Nucleus accumbens (tissue), 56 donors: ENCODE measurements at regions not wholly inside any gene's neighbourhood (a gene's known extent, or its start where the extent isn't known, plus 50 kb on each side); places are given as distances from the start of the nearest gene placed in this dataset.
A peak's percentile ranks its signal among the peaks of the same experiment; 100 is the strongest.
"Not testable (repeated sequence)": the region's sequence is repeated elsewhere in the genome, so short reads cannot be mapped to it uniquely, and the experiment has no call there.

Experiments used
- DNase-seq, 56 donors: peaks; one replicate each; lab custom pipeline; 2025; lab: John Stamatoyannopoulos, UW

DNA sequence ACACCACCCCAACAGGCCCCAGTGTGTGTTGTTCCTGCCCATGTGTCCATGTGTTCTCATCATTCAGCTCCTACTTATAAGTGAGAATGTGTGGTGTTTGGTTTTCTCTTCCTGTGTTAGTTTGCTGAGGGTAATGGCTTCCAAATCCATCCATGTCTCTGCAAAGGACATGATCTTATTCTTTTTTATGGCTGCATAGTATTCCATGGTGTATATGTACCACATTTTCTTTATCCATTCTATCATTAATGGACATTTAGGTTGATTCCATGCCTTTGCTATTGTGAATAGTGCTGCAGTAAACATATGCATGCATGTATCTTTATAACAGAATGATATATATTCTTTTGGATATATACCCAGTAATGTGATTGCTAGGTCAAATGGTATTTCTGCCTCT lies 222.9 kb upstream of the ELL2 start:
- DNase-seq = not testable (repeated sequence)

DNA sequence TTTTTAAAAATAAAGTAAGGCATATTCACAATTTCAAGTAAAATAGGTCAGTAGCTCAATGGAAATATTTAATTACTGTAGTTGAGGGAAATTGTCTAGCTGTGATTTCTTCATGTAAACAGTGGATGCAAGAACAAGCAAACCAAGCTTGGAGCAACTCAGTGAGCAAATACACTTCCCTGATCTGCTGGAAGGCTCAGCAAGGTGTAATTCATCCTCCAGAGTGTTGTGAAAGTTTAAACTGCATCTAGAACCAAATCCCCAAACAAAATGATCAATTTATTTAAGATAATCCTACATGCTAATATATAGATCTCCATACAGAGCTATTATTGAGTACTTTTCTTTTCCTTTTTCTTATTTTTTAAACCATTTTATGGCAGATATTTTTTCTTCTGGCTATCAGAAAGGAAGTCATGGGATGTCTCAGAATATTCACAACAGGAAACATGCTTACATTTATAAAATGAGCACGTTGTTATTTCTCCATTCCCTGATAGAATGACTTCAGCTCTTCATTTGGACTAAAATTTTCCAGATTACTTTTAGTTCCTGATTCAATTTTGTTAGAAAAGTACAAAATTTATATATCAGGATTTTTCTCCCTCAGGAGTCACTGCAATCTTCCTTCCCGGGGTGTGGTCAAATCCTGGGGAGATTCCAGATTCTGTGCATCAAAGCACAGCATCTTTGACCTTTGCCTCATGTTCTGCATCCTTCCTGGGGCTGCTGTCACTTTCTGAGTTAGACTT lies 219.2 kb upstream of the ELL2 start:
- DNase-seq = no peak

DNA sequence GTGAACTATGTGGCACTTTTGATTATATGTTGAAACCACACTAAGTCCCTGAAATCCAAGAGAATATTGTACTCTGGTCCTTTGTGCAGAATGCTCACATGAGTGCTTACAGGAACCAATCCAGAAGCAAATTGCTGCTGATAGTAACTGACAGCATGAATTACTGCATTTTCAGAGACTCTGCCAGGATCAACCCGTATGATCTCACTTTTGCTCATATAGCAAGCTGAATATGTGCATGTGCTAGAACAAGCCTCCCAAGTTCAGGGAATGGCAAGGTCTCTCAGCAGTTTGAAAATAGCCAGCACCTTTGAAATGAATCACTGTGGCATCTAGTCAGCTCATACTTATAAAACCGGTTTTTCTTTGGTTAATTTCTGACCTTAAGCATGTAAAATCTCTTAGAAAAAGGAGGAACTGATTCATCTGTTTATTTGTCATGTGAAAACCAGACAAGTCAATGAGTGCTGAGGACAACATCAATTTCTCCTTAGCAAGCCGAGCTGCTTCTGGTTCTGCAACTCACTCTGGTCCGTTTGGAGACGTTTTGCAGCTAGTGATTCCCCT lies 215.7 kb upstream of the ELL2 start:
- no peak for DNase-seq

DNA sequence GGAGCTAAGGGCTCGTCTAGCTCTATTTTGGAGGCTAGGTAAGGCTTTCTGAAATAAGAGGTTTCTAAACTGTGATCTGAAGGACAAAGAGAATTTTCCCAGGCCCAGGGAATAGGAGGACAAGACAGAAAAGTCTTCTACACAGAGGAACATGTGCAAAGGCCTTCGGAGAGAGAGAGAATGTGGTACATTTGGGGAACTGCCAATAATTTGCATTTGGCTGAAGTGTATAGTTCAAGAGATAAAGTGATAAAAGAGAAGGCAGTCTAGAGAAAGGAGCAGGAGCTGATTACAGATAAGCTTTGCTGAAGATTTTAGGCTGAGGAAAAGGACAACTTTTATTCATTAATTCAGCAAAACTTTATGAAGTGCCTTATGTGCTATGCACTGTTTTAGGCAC lies 214.4 kb upstream of the ELL2 start:
- DNase-seq = no peak

DNA sequence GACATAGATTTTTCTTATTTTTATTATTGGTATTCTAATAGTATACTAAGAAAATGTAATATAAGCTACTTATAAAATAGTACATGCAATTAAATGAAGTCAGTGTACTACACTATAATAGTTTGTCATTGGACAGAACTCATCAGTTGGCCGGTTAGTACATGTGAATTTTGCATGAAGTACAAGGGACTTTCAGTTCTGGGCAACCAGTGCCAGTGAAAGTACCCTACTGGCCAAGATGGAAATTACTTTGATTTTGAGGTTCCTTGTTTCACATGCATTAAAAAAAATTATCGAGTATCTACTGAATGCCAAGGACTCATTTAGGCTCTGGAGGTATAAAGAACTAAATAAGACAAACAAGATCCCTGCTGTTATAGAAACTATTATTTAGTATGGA lies 213.4 kb upstream of the ELL2 start:
- no peak for DNase-seq

DNA sequence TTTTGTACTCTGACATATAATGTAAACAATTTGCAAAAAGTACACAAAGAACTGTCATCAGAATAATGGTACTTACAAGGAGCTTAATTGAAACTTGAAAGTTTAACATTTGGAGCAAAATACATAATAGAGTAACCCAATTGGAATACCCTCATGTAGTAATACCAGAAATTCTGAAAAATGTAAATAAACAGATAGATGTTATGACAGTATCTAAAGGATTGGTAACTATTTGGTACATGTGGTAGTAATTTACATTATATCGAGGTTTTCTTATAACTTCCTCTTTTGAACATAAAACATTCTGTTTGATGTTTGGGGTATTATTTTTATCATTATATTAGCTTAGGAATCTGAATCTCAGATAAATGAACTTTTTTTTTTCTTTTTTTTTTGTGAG lies 211.7 kb upstream of the ELL2 start:
- DNase-seq = no peak

DNA sequence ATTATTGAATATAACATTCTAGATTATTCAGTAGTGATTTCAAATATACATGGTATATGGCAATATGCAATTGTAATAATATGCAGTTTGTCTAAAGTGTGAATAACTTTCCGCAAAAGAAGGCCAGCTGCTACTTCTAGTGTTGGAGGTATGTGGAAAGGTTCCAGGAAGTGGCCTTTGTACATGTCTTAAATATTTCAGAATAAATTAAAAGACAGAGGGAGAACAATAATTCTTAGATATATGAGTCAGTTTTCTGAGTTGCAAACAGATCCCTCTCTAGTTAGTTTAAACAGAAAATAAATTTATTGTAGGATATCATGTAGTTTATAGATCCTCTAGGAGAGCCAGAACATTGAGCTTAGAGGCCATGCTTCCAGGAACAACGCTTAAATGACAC lies 210.8 kb upstream of the ELL2 start:
- no peak for DNase-seq

DNA sequence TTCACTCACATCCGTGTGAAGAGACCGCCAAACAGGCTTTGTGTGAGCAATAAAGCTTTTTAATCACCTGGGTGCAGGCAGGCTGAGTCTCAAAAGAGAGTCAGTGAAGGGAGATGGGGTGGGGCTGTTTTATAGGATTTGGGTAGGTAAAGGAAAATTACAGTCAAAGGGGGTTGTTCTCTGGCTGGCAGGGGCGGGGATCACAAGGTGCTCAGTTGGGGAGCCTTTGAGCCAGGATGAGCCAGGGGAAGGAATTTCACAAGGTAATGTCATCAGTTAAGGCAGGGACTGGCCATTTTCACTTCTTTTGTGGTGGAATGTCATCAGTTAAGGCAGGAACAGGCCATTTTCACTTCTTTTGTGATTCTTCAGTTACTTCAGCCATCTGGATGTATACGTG lies 210.3 kb upstream of the ELL2 start:
- DNase-seq = not testable (repeated sequence)

DNA sequence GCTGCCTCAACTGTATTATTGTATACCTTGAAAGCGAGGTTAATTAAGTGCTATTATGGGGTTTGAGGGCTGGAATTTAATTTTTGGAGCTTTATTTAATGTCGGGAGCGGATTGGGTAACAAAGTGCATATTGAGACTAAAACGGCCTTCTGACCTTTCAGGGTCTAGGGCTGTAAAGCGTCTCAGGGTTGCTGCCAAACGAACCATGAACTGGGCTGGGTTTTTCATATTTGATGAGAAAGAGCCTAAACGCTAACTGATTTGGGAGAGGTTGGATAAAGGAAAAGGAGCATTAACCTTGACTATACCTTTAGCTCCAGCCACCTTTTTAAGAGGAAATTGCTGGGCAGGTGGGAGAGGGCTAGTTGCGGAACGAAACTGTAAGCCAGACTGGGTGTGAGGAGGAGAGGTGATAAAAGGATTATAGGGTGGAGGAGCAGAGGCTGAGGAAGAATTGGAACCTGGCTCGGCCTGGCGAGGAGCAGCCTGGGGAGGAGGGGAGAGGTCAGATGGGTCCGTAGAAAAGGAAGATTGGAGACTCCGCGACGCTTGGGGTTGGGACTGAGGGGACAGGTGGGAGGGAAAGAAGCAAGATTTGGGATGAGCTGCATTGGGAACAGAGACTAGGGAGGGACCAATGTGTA lies 209.0 kb upstream of the ELL2 start:
- not testable (repeated sequence) for DNase-seq

DNA sequence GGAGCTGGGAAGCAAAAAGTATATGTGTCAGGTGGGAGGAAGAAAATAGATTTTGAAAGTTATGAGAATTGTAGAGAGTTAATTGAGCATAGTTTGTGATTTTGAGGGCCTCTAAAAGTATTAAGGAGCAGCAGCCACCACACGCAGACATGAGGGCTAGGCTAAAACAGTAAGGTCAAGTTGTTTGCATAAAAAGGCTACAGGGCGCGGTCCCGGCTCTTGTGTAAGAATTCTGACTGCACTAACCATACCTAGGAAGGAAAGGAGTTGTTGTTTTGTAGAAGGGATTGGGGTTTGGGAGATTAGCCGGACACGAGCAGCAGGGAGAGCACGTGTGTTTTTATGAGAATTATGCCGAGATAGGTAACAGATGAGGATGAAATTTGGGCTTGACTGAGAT lies 207.2 kb upstream of the ELL2 start:
- not testable (repeated sequence) for DNase-seq

DNA sequence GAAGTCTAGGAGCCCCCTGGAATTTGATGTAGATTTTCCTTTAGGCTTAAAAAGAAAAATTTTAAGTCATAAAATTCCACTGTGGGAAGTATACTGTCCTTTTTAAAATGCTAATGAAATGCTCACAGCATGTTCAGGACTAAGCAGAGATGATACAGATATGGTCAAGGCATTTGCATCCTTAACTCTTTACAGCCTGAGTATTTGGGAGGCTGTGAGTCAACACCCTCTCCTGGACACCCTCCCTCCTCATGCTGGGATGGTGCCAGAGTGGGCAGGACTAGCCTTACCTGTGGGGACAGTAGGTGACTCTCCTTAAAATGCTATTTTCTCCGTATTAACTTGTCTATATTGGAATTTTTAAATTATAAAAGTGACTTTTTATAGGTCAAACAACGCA lies 197.4 kb upstream of the ELL2 start:
- no peak for DNase-seq

DNA sequence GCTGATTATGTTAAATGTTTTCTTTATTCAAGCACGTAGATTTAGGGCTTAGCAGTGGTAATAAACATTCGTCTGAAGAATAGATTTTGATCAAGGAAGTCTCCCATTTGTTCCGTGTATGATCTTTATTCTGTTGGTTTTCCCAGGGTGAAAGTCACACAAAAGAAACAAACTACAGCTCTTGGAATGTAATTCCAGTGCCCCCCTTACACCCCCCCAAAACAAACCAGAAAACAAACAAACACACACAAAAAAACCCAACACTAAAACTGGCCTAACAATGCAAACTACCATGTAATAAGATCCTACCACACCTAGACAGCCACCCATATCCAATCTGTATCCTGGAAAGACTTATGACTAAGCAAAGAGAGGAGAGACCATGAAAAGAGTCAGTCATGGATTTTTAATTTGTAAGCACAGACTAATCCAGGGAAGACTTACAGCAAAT lies 196.2 kb upstream of the ELL2 start:
- no peak for DNase-seq

DNA sequence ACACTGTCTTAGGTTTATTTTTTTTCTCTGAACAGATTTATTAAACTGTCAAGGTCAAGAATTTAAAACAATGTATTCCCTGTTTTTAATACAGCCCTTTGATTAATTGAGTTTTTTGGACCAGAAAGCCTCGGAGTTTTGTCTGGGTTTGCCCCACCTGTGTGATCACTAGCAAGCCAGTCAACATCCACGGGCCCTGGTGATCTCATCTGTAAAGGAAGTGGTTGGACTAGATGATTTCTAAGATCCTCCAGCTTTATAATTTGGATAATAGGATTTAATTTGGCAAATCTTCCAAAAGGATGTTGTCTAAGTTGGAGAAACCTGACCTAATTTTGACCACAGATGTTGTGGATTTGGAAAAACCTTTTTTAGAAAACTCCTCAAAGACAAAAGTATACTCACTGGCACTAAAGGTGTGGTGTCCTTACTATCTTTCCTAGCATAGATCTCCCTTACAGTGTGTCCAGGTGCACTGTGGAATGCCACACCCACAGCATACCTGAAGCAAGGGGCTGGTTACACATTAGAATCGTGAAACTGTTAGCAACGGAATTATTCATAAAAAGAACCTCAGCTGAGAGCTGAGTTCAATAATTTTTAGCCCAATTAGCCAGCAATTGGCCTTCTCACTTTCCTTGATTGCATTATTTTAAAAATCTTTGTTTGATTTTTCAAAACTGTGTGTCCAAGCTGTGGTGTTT lies 195.6 kb upstream of the ELL2 start:
- no peak for DNase-seq

DNA sequence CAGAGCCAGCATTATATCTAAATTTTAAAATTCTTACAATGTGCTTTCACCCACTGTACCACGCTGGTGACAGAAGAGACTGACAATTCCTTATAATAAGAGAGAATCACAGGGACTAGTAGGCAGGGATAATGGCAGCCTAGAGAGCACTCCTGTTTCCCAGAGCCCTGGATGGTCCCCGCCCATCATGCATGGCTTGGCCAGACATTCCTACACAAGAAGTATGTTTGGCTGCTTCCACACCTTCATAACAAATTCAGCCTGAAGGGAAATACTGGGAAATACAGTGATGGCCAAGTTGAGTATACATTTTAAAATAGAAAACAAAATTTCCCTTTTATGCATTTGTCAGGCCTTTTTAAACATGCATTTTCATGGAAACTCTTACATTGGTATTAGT lies 193.5 kb upstream of the ELL2 start:
- no peak for DNase-seq

DNA sequence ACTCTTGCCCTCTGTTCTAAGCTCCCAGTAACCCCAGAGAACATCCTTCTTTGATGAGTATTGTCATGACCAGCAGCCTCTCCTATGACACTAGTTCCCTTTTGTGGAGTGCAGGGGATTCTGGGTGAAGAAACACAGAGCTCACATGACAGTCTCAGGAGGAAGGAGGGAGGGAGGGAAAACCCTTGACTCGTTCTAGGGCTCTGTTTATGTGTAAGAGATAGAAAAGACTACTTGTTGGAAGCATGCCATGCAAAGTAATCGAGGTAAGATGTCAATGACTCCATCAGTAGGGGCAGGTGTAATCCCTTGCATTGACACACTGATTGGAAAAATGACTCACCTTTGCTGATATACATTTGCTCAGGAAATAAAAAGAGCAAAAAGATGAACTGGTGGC lies 190.2 kb upstream of the ELL2 start:
- peak in 1 of 56 donors; percentile 1 for DNase-seq

DNA sequence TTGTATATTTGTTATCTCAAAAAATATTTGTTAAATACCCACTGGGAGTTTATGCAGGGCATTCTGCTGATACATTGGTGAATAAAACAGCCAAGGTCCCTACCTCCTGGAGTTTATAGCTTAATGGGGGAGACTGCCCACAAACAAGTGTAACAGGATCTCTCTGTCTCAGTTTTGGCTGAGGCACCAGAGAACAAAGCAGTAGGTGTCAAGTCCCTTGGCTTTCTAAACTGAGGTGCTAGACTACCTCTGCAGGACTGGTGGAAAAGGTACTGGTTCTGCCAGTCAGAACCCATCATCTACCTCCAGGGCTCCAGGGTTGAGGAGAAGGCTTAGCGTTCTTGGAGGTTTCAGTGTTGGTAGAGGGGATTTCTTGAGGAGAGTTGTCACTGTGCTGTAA lies 188.4 kb upstream of the ELL2 start:
- DNase-seq = no peak

DNA sequence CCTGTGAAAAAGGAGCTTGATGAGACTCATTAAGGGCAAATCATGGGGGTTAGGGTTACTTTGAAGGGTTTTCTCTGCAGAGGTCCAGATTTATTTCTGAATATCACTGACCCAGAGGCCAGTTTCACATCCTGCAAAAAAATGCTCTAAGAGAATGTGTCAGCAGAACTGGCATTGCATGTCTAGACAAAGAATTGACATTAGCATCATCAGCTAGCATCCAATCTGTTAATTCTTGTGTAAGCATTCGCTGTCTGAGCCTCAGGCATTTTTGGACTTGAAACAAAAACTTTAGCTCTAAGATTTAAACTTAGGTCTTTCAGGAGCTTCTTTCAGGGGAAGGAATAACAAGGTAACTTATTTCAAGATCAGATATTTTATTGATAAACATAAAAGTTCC lies 187.9 kb upstream of the ELL2 start:
- no peak for DNase-seq

DNA sequence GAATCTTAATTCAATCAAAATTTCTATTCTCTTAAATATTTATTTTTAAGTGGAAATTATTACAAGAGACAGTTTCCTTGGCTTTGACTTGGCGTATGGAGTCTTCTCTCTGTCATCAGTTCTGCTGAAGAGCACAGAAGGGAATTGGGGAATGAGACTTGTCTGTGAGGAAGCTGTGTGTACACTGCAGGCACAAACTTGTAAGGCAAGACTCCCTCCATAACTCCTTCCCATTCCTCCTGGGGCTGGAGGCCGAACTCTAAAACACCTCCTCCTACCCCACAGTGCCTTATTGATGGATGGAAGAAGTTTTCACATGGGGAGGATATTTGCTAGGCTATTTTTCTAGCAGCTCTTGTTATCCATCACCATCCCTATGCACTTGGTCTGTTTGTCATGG lies 187.4 kb upstream of the ELL2 start:
- no peak for DNase-seq

DNA sequence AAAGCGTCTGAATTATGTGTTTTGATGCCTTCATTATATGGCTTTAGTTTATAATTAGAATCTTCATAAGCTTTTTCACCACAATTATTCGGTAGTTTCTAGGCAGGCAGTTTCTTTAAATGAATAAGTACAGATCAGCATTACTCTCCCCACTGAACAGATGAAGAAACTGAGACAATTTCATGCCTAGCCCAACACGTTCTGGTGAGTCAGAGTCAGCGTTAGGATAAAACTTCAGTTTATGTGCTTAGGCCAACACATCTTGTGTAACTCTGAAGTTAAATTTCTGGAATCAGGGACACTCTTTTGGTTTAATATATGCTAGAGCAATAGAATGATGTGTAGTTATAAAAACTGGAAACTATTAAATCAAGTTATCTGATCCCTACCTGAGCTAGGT lies 186.7 kb upstream of the ELL2 start:
- DNase-seq = no peak

DNA sequence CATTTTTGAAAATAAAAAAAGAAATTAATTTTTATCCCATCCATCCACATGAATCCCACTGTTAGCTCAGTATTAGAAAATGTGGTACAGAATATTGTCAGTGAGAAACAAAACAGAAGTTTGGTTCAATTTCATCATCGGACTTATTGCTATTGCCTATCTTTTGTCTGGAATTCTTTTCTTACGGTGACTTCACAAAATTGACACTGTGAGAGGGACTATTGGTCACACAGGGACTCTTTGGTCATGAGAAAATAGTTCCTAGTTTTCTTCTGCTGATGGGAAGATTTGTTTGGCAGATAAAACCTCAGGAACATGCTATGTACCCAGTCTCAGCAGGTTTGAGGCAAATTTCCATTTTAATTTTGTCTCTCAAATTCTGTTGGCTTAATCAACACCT lies 186.2 kb upstream of the ELL2 start:
- no peak for DNase-seq

DNA sequence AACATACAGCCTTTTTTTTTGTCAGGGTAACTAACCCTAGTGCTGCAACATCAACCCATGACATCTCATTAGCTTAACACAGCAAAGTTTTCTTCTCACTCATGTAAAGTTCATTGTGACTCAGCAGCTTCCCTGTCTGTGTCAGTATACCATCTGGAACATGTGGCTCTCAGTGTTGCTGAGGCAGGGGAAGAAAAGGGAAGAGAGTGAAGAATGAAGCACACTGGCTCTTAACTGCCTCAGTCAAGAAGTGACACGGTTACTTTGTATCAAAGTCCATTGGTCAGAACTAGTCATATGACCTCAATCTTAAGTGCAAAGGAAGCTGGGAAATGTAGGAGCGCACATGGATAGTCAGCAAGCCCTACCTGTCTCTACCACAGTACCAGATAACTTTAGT lies 185.0 kb upstream of the ELL2 start:
- peak in 4 of 56 donors; percentile 4 to 12 (median 4) for DNase-seq
